Stomach (tissue), 8 donors: ENCODE measurements at regions not wholly inside any gene's neighbourhood (a gene's known extent, or its start where the extent isn't known, plus 50 kb on each side); places are given as distances from the start of the nearest gene placed in this dataset.

ENCODE experiments used
- DNase-seq, 2 donors: peaks; one replicate each; pipeline versions ENCODE4 v3.0.0 to v3.0.0-alpha.2; 2013 to 2019
- H3K27ac ChIP-seq, 5 donors: fragments of 200-600 bp in 4 of 5; sonication (generic) in 4 of 5; one replicate each; pipeline ENCODE4 v1.5.1; 2013 to 2019; ENCODE audit warnings: mild to moderate bottlenecking in 1 of 5, moderate library complexity in 1 of 5
- H3K27me3 ChIP-seq, 3 donors: fragments of 200-600 bp; sonication (generic); one replicate each; pipeline ENCODE4 v1.5.1; 2017 to 2019; ENCODE audit warnings: mixed run types in 1 of 3
- H3K36me3 ChIP-seq, 4 donors: fragments of 200-600 bp; sonication (generic); 1 replicate in 3 of 4; 2 replicates in 1 of 4; pipeline ENCODE4 v1.5.1; 2016 to 2019
- H3K4me1 ChIP-seq, 4 donors: fragments of 200-600 bp; sonication (generic); one replicate each; pipeline ENCODE4 v1.5.1; 2016 to 2019
- H3K4me3 ChIP-seq, 4 donors: fragments of 200-600 bp; sonication (generic) in 3 of 4; one replicate each; pipeline ENCODE4 v1.5.1; 2016 to 2019; ENCODE audit warnings: mild to moderate bottlenecking in 1 of 4
- H3K9me3 ChIP-seq, 4 donors: fragments of 200-600 bp; sonication (generic); one replicate each; pipeline ENCODE4 v1.5.1; 2016 to 2019
- CTCF ChIP-seq, 7 experiments: fragments of 450-650 bp in 4 of 7; fragments of 200-600 bp in 3 of 7; sonication (generic) in 3 of 7; IDR thresholded peaks; one replicate each; pipeline ENCODE4 v1.5.1; 2016 to 2019; ENCODE audit warnings: antibody characterized with exemption in 7 of 7, control low read depth in 2 of 7, mild to moderate bottlenecking in 1 of 7
- EP300 ChIP-seq: sonication (generic); formaldehyde crosslinking; IDR thresholded peaks from one replicate; pipeline ENCODE4 v1.6.1; 2017; ENCODE audit warnings: antibody characterized with exemption
- POLR2A ChIP-seq, 4 donors: fragments of 450-650 bp; IDR thresholded peaks; one replicate each; pipeline ENCODE4 v1.6.1; 2016; ENCODE audit warnings: antibody characterized with exemption in 4 of 4, control low read depth in 2 of 4, mild to moderate bottlenecking in 1 of 4, moderate library complexity in 1 of 4
- POLR2AphosphoS5 ChIP-seq, 3 donors: sonication (generic); formaldehyde crosslinking; IDR thresholded peaks; one replicate each; pipeline ENCODE4 v1.6.1; 2016; ENCODE audit warnings: antibody characterized with exemption in 3 of 3
- WGBS, 5 donors: extraction: QIAGEN DNeasy Blood & Tissue Kit in 3 of 5; methylation state at CpG; one replicate each; pipeline versions ENCODE4 v1.1.5 to v1.1.7; 2013 to 2018; 5-methylcytosine and 5-hydroxymethylcytosine counted together
- intact Hi-C: fragments of 100-400 bp; cut with DNase I; formaldehyde crosslinking; loops from one replicate; pipeline ENCODE4 v1.15.1; 2023; ENCODE audit warnings: low total_unique reads
- donor health status: healthy with polysubstance abuse.
- donor health status: Bipolar disorder and iron deficiency.
- donor health status: healthy.

GRCh38 chrX:150146271-150146896 is 208.1 kb upstream of the EOLA2 start:
- intact Hi-C loops, result no loop called here
- H3K9me3 ChIP-seq, result peaks cover 0 to 13% (median 2%) of the 10 kb centered on the region in 4 donors
- WGBS, 5 donors, result 59 to 100% (median 93%) methylated on average over 1 of the region's 1 CpG
- H3K27ac ChIP-seq, result no peak overlapping the region
- H3K27me3 ChIP-seq, result no peaks in the 10 kb centered on the region
- H3K4me3 ChIP-seq, result no peak overlapping the region
- TF ChIP-seq POLR2A (IDR thresholded peaks at IDR 0.05) (no peak), EP300 (no peak), POLR2AphosphoS5 (IDR thresholded peaks at IDR 0.05) (no peak), CTCF (IDR thresholded peaks at IDR 0.05) (no peak)
- no peak for DNase-seq
- H3K4me1 ChIP-seq, result no peaks in the 10 kb centered on the region
- H3K36me3 ChIP-seq, result no peaks in the 10 kb centered on the region

- Histone ChIP-seq H3K4me3 (no peak overlapping the region), H3K27me3 (no peaks in the 10 kb centered on the region), H3K27ac (no peak overlapping the region), H3K4me1 (no peaks in the 10 kb centered on the region), H3K36me3 (no peaks in the 10 kb centered on the region), H3K9me3 (no peaks in the 10 kb centered on the region)
- DNase-seq, result no peak
- TF ChIP-seq CTCF (IDR thresholded peaks at IDR 0.05), result no peak
- no peak for TF ChIP-seq EP300
- no peak for TF ChIP-seq POLR2A (IDR thresholded peaks at IDR 0.05)
- TF ChIP-seq POLR2AphosphoS5 (IDR thresholded peaks at IDR 0.05), result no peak
- intact Hi-C loops, result no loop called here
- 35 to 69% (median 66%) methylated on average over 4 to 5 of the region's 5 CpGs for WGBS, 5 donors
These were observed 210.7 kb upstream of the EOLA2 start for GRCh38 chrX:150148749-150149672.

- TF ChIP-seq POLR2A (IDR thresholded peaks at IDR 0.05), result no peak
- no peak for TF ChIP-seq POLR2AphosphoS5 (IDR thresholded peaks at IDR 0.05)
- TF ChIP-seq EP300, result no peak
- Histone ChIP-seq H3K27me3 (no peaks in the 10 kb centered on the region), H3K4me3 (no peak overlapping the region), H3K4me1 (peaks cover 0 to 1% (median 0%) of the 10 kb centered on the region in 4 donors), H3K27ac (no peak overlapping the region), H3K36me3 (no peaks in the 10 kb centered on the region), H3K9me3 (no peaks in the 10 kb centered on the region)
- intact Hi-C loops, result no loop called here
- DNase-seq, result no peak
- WGBS, 5 donors, result 38 to 79% (median 66%) methylated on average over 1 to 4 of the region's 4 CpGs
These were observed 211.9 kb upstream of the EOLA2 start for GRCh38 chrX:150150076-150150779.

- DNase-seq, result no peak
- Histone ChIP-seq H3K9me3 (no peaks in the 10 kb centered on the region), H3K27me3 (no peaks in the 10 kb centered on the region), H3K36me3 (no peaks in the 10 kb centered on the region), H3K27ac (no peak overlapping the region), H3K4me1 (peaks cover 0 to 7% (median 0%) of the 10 kb centered on the region in 4 donors), H3K4me3 (no peak overlapping the region)
- 61 to 96% (median 83%) methylated on average over 2 of the region's 2 CpGs for WGBS, 5 donors
- intact Hi-C loops, result no loop called here
- TF ChIP-seq CTCF (IDR thresholded peaks at IDR 0.05), result no peak
- no peak for TF ChIP-seq EP300
- no peak for TF ChIP-seq POLR2AphosphoS5 (IDR thresholded peaks at IDR 0.05)
These were observed 212.4 kb upstream of the MAMLD1 start for GRCh38 chrX:150150780-150151125.
